ENCODE measurements at regions not wholly inside any gene's neighbourhood (a gene's known extent, or its start where the extent isn't known, plus 50 kb on each side); places are given as distances from the start of the nearest gene placed in this dataset.

GRCh38 chr1:199223936-199224335, 585.1 kb downstream of the PTPRC start:
- no peak for TF ChIP-seq POLR2AphosphoS5 (IDR thresholded peaks at IDR 0.05; ENCODE audit: low read depth)
- TF ChIP-seq, protein P1, sequence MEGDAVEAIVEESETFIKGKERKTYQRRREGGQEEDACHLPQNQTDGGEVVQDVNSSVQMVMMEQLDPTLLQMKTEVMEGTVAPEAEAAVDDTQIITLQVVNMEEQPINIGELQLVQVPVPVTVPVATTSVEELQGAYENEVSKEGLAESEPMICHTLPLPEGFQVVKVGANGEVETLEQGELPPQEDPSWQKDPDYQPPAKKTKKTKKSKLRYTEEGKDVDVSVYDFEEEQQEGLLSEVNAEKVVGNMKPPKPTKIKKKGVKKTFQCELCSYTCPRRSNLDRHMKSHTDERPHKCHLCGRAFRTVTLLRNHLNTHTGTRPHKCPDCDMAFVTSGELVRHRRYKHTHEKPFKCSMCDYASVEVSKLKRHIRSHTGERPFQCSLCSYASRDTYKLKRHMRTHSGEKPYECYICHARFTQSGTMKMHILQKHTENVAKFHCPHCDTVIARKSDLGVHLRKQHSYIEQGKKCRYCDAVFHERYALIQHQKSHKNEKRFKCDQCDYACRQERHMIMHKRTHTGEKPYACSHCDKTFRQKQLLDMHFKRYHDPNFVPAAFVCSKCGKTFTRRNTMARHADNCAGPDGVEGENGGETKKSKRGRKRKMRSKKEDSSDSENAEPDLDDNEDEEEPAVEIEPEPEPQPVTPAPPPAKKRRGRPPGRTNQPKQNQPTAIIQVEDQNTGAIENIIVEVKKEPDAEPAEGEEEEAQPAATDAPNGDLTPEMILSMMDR (IDR thresholded peaks at IDR 0.05; ENCODE audit: insufficient read depth, low read length) = no peak
- TF ChIP-seq, protein P2, sequence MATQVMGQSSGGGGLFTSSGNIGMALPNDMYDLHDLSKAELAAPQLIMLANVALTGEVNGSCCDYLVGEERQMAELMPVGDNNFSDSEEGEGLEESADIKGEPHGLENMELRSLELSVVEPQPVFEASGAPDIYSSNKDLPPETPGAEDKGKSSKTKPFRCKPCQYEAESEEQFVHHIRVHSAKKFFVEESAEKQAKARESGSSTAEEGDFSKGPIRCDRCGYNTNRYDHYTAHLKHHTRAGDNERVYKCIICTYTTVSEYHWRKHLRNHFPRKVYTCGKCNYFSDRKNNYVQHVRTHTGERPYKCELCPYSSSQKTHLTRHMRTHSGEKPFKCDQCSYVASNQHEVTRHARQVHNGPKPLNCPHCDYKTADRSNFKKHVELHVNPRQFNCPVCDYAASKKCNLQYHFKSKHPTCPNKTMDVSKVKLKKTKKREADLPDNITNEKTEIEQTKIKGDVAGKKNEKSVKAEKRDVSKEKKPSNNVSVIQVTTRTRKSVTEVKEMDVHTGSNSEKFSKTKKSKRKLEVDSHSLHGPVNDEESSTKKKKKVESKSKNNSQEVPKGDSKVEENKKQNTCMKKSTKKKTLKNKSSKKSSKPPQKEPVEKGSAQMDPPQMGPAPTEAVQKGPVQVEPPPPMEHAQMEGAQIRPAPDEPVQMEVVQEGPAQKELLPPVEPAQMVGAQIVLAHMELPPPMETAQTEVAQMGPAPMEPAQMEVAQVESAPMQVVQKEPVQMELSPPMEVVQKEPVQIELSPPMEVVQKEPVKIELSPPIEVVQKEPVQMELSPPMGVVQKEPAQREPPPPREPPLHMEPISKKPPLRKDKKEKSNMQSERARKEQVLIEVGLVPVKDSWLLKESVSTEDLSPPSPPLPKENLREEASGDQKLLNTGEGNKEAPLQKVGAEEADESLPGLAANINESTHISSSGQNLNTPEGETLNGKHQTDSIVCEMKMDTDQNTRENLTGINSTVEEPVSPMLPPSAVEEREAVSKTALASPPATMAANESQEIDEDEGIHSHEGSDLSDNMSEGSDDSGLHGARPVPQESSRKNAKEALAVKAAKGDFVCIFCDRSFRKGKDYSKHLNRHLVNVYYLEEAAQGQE (IDR thresholded peaks at IDR 0.05; ENCODE audit: insufficient replicate concordance, low read depth) = no peak

Data from HL-60 (cell line).